Osteoblast (primary cell): ENCODE measurements at regions not wholly inside any gene's neighbourhood (a gene's known extent, or its start where the extent isn't known, plus 50 kb on each side); places are given as distances from the start of the nearest gene placed in this dataset.

Source experiments
- DNase-seq: peaks from one replicate; pipeline ENCODE4 v3.0.0; 2011; ENCODE audit warnings: low spot score, mixed read lengths; ENCODE audit not compliant: insufficient read length; ENCODE audit errors: missing footprints
- H2AFZ ChIP-seq: 2 replicates; pipeline ENCODE4 v1.6.0; 2011; ENCODE audit warnings: mild to moderate bottlenecking, low read length
- H3K27ac ChIP-seq: 2 replicates; pipeline ENCODE4 v1.5.1; 2011; ENCODE audit warnings: mild to moderate bottlenecking, low read depth, low read length, moderate library complexity
- H3K27me3 ChIP-seq: 2 replicates; pipeline ENCODE4 v1.6.0; 2012; ENCODE audit warnings: mild to moderate bottlenecking, control low read depth, inconsistent platforms, low read length, moderate library complexity; ENCODE audit not compliant: insufficient read depth
- H3K36me3 ChIP-seq: 2 replicates; pipeline ENCODE4 v1.5.1; 2011; ENCODE audit warnings: mild to moderate bottlenecking, low read length, control low read depth, moderate library complexity; ENCODE audit not compliant: insufficient read depth
- H3K4me1 ChIP-seq: 2 replicates; pipeline ENCODE4 v1.5.1; 2011; ENCODE audit warnings: mild to moderate bottlenecking, low read length, control low read depth, moderate library complexity; ENCODE audit not compliant: insufficient read depth
- H3K4me2 ChIP-seq: 2 replicates; pipeline ENCODE4 v1.6.0; 2011; ENCODE audit warnings: mild to moderate bottlenecking, low read length; ENCODE audit not compliant: insufficient read depth
- H3K4me3 ChIP-seq: fragments of 200-600 bp; sonication (generic); 3 replicates; pipeline ENCODE4 v1.5.1; 2012; ENCODE audit warnings: mild to moderate bottlenecking, low read length, inconsistent platforms; ENCODE audit not compliant: insufficient read depth
- H3K79me2 ChIP-seq: 2 replicates; pipeline ENCODE4 v1.6.0; 2012; ENCODE audit warnings: mild to moderate bottlenecking, low read length, control low read depth, inconsistent platforms; ENCODE audit not compliant: insufficient read depth
- H3K9me3 ChIP-seq: 2 replicates; pipeline ENCODE4 v1.5.1; 2011; ENCODE audit warnings: low read depth, low read length, control low read depth
- H4K20me1 ChIP-seq: 2 replicates; pipeline ENCODE4 v1.6.0; 2012; ENCODE audit warnings: mild to moderate bottlenecking, low read length, control low read depth; ENCODE audit not compliant: insufficient read depth
- TF ChIP-seq, protein P1 (sequence below): IDR thresholded peaks from 2 replicates; pipeline ENCODE4 v1.5.1; 2011; ENCODE audit warnings: mild to moderate bottlenecking, low read depth, low read length, moderate library complexity; ENCODE audit errors: extremely low read depth

DNA sequence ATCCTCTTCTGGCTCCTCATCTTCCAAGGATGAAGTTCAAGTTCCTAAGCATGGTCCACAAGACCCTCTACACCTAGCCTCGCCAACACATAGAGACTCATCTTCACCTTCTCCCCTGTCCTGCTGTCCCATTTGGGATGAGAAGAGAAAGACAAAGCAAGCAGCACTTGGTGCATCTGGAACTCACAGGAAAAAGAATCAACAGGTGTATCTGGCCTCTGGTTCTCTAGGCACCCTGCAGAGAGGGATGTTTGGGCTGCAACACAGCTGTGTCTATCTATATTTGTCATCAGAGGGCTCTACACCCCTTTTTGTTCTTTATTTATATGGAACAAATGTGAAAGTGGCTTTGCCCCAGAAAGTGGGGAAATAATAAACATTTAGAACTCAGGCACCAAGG lies 82.1 kb upstream of the GALNT18 start:
- H4K20me1 ChIP-seq = no peaks in the 10 kb centered on the region
- TF ChIP-seq, protein P1, sequence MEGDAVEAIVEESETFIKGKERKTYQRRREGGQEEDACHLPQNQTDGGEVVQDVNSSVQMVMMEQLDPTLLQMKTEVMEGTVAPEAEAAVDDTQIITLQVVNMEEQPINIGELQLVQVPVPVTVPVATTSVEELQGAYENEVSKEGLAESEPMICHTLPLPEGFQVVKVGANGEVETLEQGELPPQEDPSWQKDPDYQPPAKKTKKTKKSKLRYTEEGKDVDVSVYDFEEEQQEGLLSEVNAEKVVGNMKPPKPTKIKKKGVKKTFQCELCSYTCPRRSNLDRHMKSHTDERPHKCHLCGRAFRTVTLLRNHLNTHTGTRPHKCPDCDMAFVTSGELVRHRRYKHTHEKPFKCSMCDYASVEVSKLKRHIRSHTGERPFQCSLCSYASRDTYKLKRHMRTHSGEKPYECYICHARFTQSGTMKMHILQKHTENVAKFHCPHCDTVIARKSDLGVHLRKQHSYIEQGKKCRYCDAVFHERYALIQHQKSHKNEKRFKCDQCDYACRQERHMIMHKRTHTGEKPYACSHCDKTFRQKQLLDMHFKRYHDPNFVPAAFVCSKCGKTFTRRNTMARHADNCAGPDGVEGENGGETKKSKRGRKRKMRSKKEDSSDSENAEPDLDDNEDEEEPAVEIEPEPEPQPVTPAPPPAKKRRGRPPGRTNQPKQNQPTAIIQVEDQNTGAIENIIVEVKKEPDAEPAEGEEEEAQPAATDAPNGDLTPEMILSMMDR = no peak
- no peak overlapping the region for H3K4me3 ChIP-seq
- H3K4me2 ChIP-seq = no peak overlapping the region
- no peaks in the 10 kb centered on the region for H3K36me3 ChIP-seq
- H3K4me1 ChIP-seq = peaks cover 7% of the 10 kb centered on the region
- H3K27ac ChIP-seq = no peak overlapping the region
- no peaks in the 10 kb centered on the region for H3K9me3 ChIP-seq
- peaks cover 8% of the 10 kb centered on the region for H3K27me3 ChIP-seq
- H2AFZ ChIP-seq = no peak overlapping the region
- no peaks in the 10 kb centered on the region for H3K79me2 ChIP-seq
- DNase-seq = no peak

DNA sequence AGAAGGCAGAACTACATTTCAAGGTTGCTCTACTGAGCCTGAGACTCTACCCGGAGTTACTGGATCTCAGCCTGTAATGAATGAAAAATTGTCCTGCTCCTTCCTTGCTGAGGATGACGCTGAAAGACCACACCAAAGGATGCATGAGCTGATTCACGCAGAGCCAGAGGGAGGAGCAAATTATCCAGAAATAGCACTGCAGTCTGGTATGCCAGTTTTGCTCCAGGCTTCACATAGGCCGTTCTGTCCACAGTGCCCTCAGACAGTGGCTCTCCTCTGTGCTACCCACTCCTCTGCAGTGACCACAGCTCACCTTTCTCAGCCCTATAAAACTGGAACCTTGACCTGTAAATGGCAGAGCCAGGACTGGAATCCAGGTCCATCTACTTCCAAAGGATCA lies 79.3 kb upstream of the GALNT18 start:
- H3K27me3 ChIP-seq = peaks cover 14% of the 10 kb centered on the region
- peaks cover 7% of the 10 kb centered on the region for H3K4me1 ChIP-seq
- peak overlapping the region; percentile 26 for H3K4me2 ChIP-seq
- TF ChIP-seq, protein P1 = peak; percentile 22
- peak overlapping the region; percentile 81 for H2AFZ ChIP-seq
- H3K79me2 ChIP-seq = no peaks in the 10 kb centered on the region
- H3K27ac ChIP-seq = no peak overlapping the region
- no peaks in the 10 kb centered on the region for H3K36me3 ChIP-seq
- DNase-seq = peak; percentile 69
- no peaks in the 10 kb centered on the region for H3K9me3 ChIP-seq
- no peak overlapping the region for H3K4me3 ChIP-seq
- no peaks in the 10 kb centered on the region for H4K20me1 ChIP-seq

DNA sequence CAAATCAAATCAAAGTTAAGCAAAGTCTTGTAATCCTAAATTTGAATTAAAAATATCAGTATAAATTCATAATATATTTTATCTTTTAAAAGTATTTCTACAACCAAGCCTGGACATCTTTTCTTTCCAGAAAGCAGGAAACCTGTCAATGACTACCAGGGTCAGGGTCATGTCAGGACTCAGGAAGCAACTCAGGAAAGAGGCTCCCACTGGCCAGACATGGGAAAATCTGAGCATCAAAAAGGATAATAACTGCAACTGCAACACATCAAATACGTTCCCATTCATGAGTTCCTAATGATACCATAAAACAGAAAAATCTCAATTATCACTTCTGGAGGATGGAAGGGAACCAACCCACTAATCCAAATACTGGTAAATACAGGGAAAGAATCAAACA lies 76.0 kb upstream of the GALNT18 start:
- H3K4me2 ChIP-seq = no peak overlapping the region
- no peaks in the 10 kb centered on the region for H3K79me2 ChIP-seq
- no peak overlapping the region for H2AFZ ChIP-seq
- TF ChIP-seq, protein P1 = no peak
- H3K27ac ChIP-seq = no peak overlapping the region
- no peaks in the 10 kb centered on the region for H3K36me3 ChIP-seq
- H3K9me3 ChIP-seq = no peaks in the 10 kb centered on the region
- peaks cover 14% of the 10 kb centered on the region for H3K27me3 ChIP-seq
- no peak overlapping the region for H3K4me3 ChIP-seq
- no peaks in the 10 kb centered on the region for H4K20me1 ChIP-seq
- no peak for DNase-seq
- peaks cover 7% of the 10 kb centered on the region for H3K4me1 ChIP-seq

DNA sequence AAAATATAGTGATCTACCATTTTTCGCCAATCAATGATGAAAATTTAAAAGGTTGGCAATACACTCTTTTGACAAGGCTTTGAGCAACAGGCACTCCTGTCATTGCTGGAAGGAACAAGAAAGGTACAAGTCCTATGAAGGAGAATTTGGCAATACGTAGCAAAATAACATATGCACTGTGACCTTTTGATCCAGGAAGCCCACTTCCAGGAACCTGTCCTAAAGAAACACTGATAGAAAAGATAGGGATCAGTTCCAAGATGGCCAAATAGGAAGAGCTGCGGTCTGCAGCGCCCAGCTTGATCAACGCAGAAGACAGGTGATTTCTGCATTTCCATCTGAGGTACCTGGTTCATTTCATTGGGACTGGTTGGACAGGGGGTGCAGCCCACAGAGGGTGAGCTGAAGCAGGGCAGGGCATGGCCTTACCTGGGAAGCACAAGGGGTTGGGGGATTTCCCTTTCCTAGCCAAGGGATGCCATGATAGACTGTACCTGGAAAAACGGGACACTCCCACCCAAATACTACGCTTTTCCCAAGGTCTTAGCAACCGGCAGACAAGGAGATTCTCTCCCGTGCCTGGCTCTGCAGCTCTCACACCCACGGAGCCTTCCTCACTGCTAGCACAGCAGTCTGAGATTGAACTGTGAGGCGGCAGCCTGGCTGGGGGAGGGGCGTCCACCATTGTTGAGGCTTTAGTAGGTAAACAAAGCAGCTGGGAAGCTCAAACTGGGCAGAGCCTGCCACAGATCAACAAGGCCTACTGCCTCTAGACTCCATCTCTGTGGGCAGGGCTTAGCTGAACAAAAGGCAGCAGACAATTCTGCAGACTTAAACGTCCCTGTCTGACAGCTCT lies 69.7 kb upstream of the GALNT18 start:
- H3K27ac ChIP-seq = no peak overlapping the region
- H3K4me3 ChIP-seq = no peak overlapping the region
- no peaks in the 10 kb centered on the region for H3K9me3 ChIP-seq
- TF ChIP-seq, protein P1 = no peak
- no peaks in the 10 kb centered on the region for H3K4me1 ChIP-seq
- no peak overlapping the region for H2AFZ ChIP-seq
- no peak for DNase-seq
- H3K36me3 ChIP-seq = no peaks in the 10 kb centered on the region
- no peak overlapping the region for H3K4me2 ChIP-seq
- H3K27me3 ChIP-seq = no peaks in the 10 kb centered on the region
- no peaks in the 10 kb centered on the region for H3K79me2 ChIP-seq
- no peaks in the 10 kb centered on the region for H4K20me1 ChIP-seq
